ENCODE measurements at regions not wholly inside any gene's neighbourhood (a gene's known extent, or its start where the extent isn't known, plus 50 kb on each side); places are given as distances from the start of the nearest gene placed in this dataset.

DNA sequence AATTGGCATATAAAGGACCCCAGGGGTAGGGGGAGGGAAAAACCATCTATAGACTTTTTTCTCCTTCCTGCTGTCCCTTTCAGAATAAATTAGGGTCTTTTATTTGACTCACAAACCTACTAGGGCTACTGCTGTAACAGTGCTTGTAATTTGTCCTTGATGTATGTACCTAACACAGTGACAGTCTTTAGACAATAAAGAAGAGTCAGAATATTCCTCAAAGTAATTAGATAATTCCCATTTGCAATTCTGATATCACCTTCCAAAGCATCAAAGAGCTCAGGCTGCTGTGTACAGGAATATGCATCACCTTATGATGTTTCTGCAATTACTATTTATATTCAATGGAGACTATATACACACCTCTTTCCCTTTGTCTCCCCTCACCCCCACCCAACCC, 161.7 kb downstream of the MREG start:
- TF ChIP-seq, protein P1, sequence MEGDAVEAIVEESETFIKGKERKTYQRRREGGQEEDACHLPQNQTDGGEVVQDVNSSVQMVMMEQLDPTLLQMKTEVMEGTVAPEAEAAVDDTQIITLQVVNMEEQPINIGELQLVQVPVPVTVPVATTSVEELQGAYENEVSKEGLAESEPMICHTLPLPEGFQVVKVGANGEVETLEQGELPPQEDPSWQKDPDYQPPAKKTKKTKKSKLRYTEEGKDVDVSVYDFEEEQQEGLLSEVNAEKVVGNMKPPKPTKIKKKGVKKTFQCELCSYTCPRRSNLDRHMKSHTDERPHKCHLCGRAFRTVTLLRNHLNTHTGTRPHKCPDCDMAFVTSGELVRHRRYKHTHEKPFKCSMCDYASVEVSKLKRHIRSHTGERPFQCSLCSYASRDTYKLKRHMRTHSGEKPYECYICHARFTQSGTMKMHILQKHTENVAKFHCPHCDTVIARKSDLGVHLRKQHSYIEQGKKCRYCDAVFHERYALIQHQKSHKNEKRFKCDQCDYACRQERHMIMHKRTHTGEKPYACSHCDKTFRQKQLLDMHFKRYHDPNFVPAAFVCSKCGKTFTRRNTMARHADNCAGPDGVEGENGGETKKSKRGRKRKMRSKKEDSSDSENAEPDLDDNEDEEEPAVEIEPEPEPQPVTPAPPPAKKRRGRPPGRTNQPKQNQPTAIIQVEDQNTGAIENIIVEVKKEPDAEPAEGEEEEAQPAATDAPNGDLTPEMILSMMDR (IDR thresholded peaks at IDR 0.05; ENCODE audit: insufficient read depth, low read depth, low read length, missing control alignments) = no peak
- H3K4me3 ChIP-seq (ENCODE audit: low read depth, low read length) = no peak overlapping the region

DNA sequence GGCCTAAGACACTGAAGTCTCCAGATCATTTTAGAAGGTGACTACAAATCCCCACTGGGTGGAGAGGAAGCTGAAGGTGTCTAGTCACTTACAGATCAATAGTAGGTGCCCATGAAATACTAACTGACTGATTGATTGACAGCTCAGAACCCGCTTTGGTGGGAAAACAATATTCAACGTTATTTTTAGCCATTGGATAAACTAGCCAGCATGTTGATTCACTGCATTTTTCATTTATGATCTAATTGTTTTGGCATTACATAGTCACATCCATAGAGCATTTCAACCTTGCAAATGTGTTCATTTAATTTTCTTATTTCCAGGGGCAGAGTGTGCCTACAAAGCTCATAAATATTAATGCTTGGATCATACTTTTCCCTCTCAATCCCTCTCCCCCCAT, 162.3 kb downstream of the MREG start:
- TF ChIP-seq, protein P1 (IDR thresholded peaks at IDR 0.05; ENCODE audit: insufficient read depth, low read depth, low read length, missing control alignments) = no peak
- DNase-seq (ENCODE audit: low read depth) = no peak
- H3K4me3 ChIP-seq (ENCODE audit: low read depth, low read length) = no peak overlapping the region

More for the DNA sequence above, 161.7 kb downstream of the MREG start:
- no peak for DNase-seq (ENCODE audit: low read depth)

DNA sequence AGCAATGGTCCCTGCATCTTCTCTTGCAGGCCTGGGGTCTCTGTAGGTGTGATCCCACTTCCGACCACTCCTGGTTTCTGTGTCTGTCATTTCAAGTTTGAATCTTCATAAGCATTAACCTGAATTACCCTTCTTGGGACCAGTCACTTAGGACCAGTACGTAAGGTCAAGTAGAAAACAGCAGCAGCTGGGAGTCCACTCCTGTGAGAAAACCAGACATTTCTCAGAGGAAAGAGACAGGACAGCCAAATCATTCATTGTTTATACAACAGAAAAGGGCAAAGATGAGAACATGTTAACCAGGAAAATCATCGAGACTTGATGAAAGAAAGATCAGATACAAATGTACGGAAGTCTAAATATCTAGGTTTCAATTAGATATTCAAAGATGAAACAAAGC, 163.0 kb downstream of the MREG start:
- TF ChIP-seq, protein P1 (IDR thresholded peaks at IDR 0.05; ENCODE audit: insufficient read depth, low read depth, low read length, missing control alignments) = no peak
- no peak overlapping the region for H3K4me3 ChIP-seq (ENCODE audit: low read depth, low read length)
- DNase-seq (ENCODE audit: low read depth) = no peak

DNA sequence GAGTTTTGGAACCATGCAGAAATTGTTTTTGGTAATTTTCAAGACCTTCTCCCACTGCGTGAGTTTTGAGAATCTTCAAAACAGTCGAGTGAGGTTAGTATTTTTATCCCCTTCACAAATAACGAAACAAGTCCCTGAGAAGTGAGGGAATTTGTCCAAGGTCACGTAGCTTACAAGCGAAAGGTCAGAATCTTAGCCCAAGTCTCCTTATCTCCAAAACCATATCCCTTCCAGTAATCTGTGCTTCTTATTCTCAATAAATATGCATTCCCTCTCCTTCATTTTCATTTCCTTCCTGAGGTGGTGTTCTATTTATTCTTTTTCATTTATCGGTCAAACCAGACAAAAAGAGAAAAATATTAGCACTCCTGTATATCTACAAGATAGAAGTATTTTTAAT, 163.6 kb downstream of the MREG start:
- DNase-seq (ENCODE audit: low read depth) = no peak
- TF ChIP-seq, protein P1 (IDR thresholded peaks at IDR 0.05; ENCODE audit: insufficient read depth, low read depth, low read length, missing control alignments) = no peak
- no peak overlapping the region for H3K4me3 ChIP-seq (ENCODE audit: low read depth, low read length)

DNA sequence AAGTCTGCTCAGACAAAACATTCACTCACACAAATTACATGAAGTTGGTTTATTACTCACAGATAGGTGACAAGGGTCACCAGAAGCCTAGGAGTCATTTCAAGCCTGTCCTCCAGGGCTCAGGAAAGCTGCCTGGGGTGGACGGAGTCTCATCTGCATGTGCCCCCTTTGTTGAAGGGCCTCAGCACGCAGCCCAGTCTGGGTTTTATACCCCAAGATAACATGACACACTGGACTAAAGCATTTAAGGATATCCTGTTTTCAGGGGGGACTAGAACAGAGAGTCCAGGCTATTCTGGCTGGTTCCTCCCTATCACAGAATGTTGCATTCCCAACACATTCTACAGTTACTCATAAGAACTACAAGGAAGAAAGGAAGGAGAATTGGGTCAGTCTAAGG, 164.7 kb downstream of the MREG start:
- TF ChIP-seq, protein P1 (IDR thresholded peaks at IDR 0.05; ENCODE audit: insufficient read depth, low read depth, low read length, missing control alignments) = no peak
- no peak for DNase-seq (ENCODE audit: low read depth)
- no peak overlapping the region for H3K4me3 ChIP-seq (ENCODE audit: low read depth, low read length)

DNA sequence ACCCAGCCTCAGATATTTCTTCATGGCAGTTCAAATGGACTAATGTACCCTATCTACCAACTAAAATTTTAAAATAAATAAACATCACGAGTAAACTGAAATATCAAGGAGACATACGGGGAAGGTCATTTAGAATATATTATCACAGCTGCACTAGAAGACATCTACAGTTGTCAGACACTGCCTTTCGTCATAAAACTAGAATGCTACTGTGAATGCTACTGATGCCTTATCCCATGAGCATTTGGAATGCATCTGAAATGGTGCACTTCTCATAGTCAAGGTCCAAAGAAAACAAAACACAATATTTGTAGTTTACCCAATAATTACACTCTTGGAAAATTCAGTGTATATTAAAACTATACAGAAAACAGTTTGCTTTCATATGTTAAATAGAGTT, 165.2 kb downstream of the MREG start:
- DNase-seq (ENCODE audit: low read depth) = no peak
- TF ChIP-seq, protein P1 (IDR thresholded peaks at IDR 0.05; ENCODE audit: insufficient read depth, low read depth, low read length, missing control alignments) = no peak
- no peak overlapping the region for H3K4me3 ChIP-seq (ENCODE audit: low read depth, low read length)

DNA sequence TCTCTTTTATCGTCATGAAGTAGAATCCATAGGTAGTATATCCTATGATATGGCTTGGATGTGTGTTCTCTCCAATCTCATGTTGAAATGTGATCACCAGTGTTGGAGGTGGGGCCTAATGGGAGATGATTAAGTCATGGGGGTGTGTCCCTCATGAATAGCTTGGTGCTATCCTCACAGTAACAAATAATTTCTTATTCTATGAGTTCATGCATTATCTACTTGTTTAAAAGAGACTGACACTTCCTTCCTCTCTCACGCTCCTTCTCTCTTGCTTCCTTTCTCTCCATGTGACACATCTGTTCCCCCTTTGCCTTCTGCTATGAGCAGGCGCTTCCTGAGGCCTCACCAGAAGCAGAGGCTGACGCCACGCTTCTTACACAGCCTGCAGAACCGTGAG, 165.6 kb downstream of the MREG start:
- H3K4me3 ChIP-seq (ENCODE audit: low read depth, low read length) = no peak overlapping the region
- DNase-seq (ENCODE audit: low read depth) = no peak
- TF ChIP-seq, protein P1 (IDR thresholded peaks at IDR 0.05; ENCODE audit: insufficient read depth, low read depth, low read length, missing control alignments) = no peak

Measured in GM12865 (cell line).